ENCODE measurements at regions not wholly inside any gene's neighbourhood (a gene's known extent, or its start where the extent isn't known, plus 50 kb on each side); places are given as distances from the start of the nearest gene placed in this dataset.

DNA sequence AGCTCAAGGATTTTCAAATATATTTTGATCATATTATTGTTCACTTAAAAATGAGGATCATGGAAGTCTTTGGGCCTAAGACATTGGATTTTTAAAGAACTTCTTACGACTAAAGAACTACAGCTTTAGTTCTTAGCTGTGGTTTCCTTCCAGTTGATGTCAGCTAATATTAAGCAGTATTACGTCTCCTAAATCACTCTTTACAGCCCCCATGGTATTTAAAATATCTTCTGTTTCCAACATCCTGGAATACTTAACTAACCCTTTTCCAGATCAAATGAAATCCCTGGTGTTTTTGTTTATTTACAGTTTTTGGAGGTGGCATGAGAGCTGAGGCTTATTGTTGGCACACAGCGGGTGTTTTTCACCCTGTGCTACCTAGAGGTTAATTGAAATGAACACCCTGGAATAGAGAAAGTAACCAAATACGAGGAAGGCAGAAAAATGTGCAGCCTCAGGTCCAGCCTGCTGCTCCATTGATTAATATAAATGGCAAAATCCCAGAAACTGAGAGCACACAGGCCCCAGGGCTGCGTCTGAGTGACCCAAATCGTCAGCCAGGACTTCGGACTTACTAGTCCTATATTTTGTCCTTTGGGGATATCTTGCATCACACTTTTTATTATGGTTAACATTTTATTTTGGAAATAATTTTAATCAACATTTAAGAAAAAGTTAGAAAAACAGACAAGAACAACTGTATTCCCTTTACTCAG, 52.3 kb upstream of the ICE1 start:
- Mint-ChIP-seq H3K27ac (no peak overlapping the region), H3K4me1 (ENCODE audit: low read depth) (no peaks in the 10 kb centered on the region), H3K27me3 (no peaks in the 10 kb centered on the region), H3K9me3 (peaks cover 35% of the 10 kb centered on the region), H3K4me3 (no peak overlapping the region), H3K36me3 (ENCODE audit: low read depth) (no peaks in the 10 kb centered on the region)
- intact Hi-C loops (cut with micrococcal nuclease): no loop called here

DNA sequence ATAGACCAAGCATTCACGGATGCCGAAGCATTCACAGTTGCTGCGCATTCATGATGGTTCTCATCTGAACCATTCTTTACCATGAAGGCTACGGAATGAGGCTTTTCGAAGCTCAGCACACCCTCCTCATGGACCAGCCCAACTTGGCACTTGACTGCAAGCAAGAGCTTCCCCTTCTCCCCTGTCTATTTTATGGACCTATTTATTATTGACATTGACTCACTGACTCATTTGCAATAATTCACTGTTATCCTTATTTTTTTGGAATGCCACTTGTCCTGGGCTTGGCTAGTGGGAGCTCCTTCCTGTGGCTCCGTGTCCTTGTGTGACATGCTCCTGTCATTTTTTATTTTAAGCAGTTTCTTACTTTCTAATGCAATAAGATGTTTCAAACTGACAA, 51.5 kb upstream of the ICE1 start:
- intact Hi-C loops (cut with micrococcal nuclease): no loop called here
- Mint-ChIP-seq H3K9me3 (peaks cover 42% of the 10 kb centered on the region), H3K27me3 (no peaks in the 10 kb centered on the region), H3K4me1 (ENCODE audit: low read depth) (no peaks in the 10 kb centered on the region), H3K36me3 (ENCODE audit: low read depth) (no peaks in the 10 kb centered on the region), H3K4me3 (no peak overlapping the region), H3K27ac (no peak overlapping the region)

DNA sequence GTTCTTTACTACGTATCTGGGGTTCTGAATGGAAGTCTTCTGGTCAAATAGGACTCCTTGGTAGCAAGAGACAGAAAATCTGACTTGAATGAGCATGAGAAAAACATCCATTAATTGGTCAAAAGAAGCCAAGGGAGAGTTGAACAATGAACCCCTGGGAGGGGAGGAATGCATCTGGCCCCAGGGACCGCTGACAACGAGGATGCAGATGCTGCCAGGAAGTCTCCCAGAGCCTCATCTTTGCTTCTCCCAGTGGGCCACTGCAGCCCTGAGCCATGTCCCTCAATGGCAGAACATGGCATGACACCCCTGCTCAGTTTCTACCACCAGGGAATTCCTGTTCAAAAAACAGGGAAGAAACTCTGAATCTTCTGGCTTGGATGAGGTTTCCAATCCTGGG, 50.5 kb upstream of the ICE1 start:
- peaks cover 52% of the 10 kb centered on the region for H3K9me3 Mint-ChIP-seq
- no peaks in the 10 kb centered on the region for H3K4me1 Mint-ChIP-seq (ENCODE audit: low read depth)
- H3K36me3 Mint-ChIP-seq (ENCODE audit: low read depth): no peaks in the 10 kb centered on the region
- H3K27me3 Mint-ChIP-seq: no peaks in the 10 kb centered on the region
- intact Hi-C loops (cut with micrococcal nuclease): no loop called here
- H3K4me3 Mint-ChIP-seq: no peak overlapping the region
- H3K27ac Mint-ChIP-seq: no peak overlapping the region

DNA sequence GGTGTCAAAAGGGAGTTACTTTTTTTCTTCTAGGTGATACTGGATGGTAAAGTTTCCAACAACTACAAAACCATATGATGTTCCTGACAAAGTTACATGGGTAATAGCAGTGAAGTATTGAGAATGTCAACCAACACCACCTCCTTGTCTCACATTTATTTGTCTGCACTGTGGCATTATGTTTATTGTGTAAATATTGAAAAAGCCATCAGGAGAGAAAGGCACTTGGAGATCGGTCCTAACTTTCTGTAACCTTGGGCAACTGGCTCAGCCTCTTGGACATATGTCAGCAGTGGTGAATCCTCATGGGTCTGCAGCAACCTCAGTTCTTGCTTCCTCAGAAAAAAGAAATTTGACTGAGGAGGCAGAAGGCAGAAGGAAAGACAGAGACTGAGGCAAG, 50.0 kb upstream of the ICE1 start:
- intact Hi-C loops (cut with micrococcal nuclease): no loop called here

More for the DNA sequence above, 50.0 kb upstream of the ICE1 start:
- Mint-ChIP-seq H3K4me3 (no peak overlapping the region), H3K27me3 (no peaks in the 10 kb centered on the region), H3K36me3 (ENCODE audit: low read depth) (no peaks in the 10 kb centered on the region), H3K27ac (no peak overlapping the region), H3K4me1 (ENCODE audit: low read depth) (no peaks in the 10 kb centered on the region), H3K9me3 (peaks cover 53% of the 10 kb centered on the region)

Data from dendritic cell treated with granulocyte-macrophage colony-stimulating factor and Interleukin-4, amounts not matched to agents 40 ng/mL and 50 ng/mL, for 4 days (primary cell).